Stimulated activated CD4-positive, alpha-beta T cell treated with anti-CD3 and anti-CD28 coated beads, Interleukin-1b, Interleukin-23, amount 100 ng/mL, for 1 hour (primary cell): ENCODE measurements at regions not wholly inside any gene's neighbourhood (a gene's known extent, or its start where the extent isn't known, plus 50 kb on each side); places are given as distances from the start of the nearest gene placed in this dataset.

Experiments
- DNase-seq, 2 donors: peaks; one replicate each; pipeline ENCODE4 v3.0.0-alpha.2; 2020; ENCODE audit warnings: low read depth in 2 of 2

- no peak for DNase-seq
Measured at GRCh38 chr12:107225635-107226034, 132.3 kb upstream of the CRY1 start.

DNA sequence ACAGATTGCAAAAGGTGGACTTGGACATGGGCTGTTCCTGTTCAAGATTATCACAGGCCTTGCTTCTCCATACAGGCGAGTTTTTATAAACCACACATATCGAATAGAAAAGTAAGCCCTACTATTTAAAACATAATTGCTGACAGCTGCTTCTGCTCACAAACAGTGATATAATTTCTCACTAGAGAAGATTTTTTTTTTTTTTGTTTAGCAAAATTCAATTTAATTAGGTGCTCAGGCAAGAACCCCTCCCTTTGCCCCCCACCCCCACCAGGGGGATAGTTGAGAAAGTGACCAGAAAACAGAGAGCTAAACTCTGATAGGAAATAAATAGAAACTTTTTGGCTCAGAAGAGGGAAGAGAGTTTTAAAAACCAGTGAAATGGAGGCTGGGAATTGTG, 132.8 kb upstream of the CRY1 start:
- no peak for DNase-seq

DNA sequence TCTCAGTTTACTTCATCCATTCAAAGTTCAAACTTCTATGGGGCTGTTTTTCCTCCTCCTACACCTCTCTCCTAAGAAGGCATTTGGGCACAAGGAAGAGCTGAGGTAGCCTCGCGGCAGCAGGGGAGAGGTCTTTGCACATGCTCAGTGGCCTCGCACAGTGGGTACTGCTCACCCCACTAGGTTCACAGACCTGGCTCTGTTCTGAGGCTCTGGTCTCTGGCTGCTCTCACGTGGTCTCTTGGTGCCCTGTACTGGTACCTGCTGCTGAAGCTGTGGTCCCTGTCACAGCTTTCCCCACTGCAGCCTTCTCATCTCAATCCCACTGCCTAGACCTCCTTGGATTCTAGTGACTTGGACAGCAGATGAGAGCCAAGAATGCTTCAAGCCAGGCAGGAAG, 134.7 kb upstream of the CRY1 start:
- DNase-seq = no peak

DNA sequence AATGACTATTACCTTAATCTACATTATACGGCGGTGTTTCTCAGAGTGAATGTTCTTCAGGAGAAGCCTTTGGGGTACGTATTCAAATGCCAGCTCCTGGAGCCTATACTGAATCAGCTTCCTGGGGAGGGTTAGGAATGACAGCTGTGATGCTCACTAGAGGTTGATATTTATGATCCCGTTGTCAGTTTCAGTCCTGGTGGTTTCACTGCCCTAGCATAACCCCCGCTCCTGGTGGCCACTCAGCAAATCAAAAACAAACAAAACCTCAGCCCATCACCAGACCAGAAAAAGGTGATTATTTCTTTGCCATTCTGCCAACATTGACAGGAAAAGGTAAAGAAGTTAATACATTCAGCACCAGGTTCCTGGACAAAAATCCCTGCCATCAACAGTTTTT, 136.5 kb upstream of the CRY1 start:
- DNase-seq = no peak

- DNase-seq = no peak
Measured at GRCh38 chr12:107231303-107231702, 138.0 kb upstream of the CRY1 start.

DNA sequence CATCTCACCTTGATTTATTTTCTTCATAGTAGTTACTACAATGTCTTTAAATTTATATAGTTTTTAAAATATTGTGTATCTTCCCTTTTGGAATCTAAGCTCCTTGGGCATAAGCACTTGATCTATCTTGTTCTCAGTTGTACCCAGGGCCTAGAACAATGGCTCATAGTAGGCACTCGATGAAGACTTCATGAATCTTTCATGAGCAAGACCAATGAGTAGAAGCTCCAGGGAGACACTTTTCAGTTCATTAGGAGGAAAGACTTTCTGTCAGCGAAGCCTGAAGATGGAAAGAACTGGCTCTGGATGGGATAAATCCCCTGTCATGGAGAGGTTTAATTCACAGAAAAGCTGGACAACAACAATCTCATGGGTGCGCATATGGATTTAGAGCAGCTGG, 140.2 kb upstream of the CRY1 start:
- DNase-seq = no peak

- no peak for DNase-seq
Measured at GRCh38 chr12:107235600-107235999, 142.3 kb upstream of the CRY1 start.

GRCh38 chr12:107236824-107237511, 143.6 kb upstream of the CRY1 start:
- no peak for DNase-seq

- no peak for DNase-seq
Measured at GRCh38 chr12:107238296-107238695, 144.9 kb upstream of the CRY1 start.

GRCh38 chr12:107241411-107241810, 148.1 kb upstream of the CRY1 start:
- DNase-seq = no peak

GRCh38 chr12:107242189-107242588, 148.8 kb upstream of the CRY1 start:
- no peak for DNase-seq

- DNase-seq = no peak
Measured at GRCh38 chr12:107243341-107243740, 150.0 kb upstream of the CRY1 start.

DNA sequence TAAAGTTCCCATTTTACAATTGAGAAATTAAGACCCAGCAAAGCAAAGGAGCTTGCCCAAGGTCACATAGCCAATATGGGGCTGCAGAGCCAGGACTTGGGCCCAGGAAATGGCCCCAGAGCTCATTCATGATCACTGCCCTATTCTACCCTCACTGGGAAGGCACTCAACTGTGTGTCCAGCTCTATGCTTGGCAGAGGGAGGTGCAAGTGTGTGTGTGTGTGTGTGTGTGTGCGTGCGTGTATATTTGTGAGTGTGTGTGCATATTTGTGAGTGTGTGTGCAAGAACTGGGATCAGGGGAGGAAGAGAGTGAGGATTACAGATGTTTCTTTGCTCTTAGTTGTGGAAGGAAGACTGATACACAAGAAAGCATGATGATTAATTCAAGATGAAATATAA, 151.2 kb upstream of the CRY1 start:
- no peak for DNase-seq

DNA sequence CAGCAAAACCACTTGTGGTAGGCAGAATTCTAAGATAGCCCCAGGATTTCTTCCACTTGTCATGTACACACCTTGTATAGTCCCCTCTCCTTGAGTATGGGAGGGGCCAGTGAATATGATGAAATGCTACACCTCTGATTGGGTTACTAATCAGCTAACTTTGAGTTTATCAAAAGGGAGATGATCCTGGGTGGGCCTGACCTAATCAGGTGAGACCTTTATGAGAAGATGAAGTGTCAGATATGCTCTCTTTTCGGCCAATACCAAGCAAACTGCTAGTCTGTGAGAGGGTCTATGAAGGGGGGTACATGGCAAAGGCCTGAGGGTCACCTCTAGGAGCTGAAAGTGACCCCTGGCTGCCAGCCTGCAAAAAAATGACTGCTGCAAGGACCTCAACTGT, 154.3 kb upstream of the CRY1 start:
- no peak for DNase-seq

GRCh38 chr12:107248187-107248586, 154.8 kb upstream of the CRY1 start:
- no peak for DNase-seq

GRCh38 chr12:107251288-107251687, 157.9 kb upstream of the CRY1 start:
- DNase-seq = no peak

DNA sequence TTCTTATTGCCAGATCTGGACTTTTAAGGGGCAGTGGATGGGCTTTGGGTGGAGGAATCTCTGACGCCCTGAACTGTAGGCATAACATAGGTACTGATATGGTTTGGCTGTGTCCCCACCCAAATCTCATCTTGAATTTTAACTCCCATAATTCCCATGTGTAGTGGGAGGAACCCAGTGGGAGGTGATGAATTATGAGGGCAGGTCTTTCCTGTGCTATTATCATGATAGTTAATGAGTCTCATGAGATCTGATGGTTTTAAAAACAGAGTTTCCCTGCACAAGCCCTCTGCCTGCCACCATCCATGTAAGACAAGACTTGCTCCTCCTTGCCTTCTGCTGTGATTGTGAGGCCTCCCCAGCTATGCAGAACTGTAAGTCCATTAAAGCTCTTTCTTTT, 160.0 kb upstream of the CRY1 start:
- no peak for DNase-seq

DNA sequence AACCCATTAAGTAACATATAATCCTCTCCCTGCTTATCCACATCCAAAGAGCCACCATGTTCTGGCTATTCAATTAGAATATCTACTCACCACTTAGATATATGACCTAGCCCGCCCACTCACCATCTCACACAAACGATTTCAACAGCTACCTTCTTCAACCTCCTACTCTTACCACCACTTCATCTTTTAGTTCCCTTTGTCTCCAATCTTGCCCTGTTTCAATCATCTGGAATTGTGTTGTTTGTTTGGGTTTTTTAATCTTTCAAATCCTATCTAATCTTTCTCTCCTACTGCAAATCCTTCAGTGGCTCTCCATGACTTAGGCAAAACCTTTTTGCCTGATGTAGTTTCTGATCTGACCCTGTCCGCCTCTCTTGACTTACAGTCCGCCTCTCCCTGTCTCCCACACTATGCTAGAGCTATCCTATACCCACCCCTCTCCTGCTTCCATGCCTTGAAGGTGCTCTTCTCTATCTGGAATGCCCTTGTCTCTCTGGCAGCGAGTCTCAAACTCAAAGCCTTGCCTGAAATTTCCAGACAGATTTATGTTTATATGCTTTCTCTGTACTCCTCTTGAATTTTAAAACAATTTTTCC, 161.0 kb upstream of the CRY1 start:
- no peak for DNase-seq

DNA sequence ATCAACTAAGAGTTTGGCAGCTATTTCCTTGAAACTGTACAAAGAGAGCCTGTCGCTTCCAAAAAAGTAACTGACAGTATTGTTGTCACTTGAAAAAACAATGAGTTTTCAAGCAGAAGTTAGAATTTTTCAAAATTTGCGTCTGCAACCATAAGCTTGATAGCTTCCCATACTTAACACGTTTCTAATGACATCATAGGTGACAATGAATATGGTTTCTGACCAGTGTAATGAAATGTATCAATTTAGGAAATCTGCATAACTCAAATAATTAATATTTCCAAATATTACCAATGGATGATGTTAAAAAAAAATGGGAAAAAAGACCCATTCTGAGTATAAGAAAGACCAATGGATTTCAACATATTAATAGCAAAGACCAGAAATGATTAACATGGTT, 165.4 kb upstream of the CRY1 start:
- no peak for DNase-seq

- DNase-seq = no peak
Measured at GRCh38 chr12:107263980-107264379, 170.6 kb upstream of the CRY1 start.

GRCh38 chr12:107264667-107265066, 171.3 kb upstream of the CRY1 start:
- DNase-seq = no peak

DNA sequence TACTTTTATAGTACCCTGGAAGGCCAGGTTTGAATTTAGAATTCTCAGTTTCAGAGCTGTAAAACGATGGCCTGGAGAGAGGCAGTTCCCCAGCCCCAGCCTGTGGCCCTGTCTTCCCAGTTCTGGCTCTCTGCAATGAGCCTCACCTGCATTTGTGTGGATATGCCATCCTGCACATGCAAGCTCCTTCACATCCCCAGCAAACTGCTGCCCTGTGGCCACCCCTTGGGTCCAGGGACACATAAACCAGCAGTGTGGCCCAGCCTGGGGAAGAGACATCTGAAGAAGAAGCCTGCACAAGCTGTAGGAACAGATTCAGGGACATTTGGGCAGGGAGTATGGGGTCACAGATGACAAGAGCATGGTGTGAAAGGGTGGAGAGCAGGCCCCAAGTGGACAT, 174.3 kb upstream of the CRY1 start:
- DNase-seq = no peak

- DNase-seq = no peak
Measured at GRCh38 chr12:107271523-107271922, 178.2 kb upstream of the CRY1 start.

DNA sequence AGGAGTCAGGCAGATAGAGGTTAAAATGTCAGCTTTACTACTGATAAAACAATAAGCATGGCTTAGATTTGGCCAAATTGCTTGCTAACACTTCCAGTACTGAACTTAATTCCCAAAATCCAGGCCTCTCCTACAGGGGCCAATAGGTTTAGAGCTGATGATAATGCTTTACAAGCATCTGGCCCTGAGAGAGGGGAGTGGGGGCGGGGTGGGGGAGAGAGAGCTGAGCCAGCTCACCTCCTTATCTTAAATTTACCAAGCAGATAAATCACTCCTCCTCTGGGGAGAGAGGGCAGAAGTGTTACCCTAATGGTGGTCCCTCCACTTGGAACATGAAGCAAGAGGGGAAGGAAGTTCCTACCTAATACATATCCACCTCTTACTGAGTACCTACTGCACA, 182.2 kb upstream of the CRY1 start:
- no peak for DNase-seq
